Cerebellar cortex (tissue), 1 donor: ENCODE measurements at regions not wholly inside any gene's neighbourhood (a gene's known extent, or its start where the extent isn't known, plus 50 kb on each side); places are given as distances from the start of the nearest gene placed in this dataset.
A peak's percentile ranks its signal among the peaks of the same experiment; 100 is the strongest.

Experiments used
- DNase-seq: peaks from one replicate; pipeline ENCODE4 v3.0.0-alpha.2; 2015; ENCODE audit warnings: low spot score

- DNase-seq: no peak
Observed at GRCh38 chr11:108994887-108995286, 330.0 kb downstream of the DDX10 start.

- no peak for DNase-seq
Observed at GRCh38 chr11:108997826-108998225, 333.0 kb downstream of the DDX10 start.

- no peak for DNase-seq
Observed at GRCh38 chr11:109000531-109000930, 335.7 kb downstream of the DDX10 start.

GRCh38 chr11:109001585-109001984 lies 336.7 kb downstream of the DDX10 start:
- no peak for DNase-seq

- DNase-seq: peak; percentile 37
Observed at GRCh38 chr11:109012991-109013390, 348.1 kb downstream of the DDX10 start.

- DNase-seq: no peak
Observed at GRCh38 chr11:109015283-109015682, 350.4 kb downstream of the DDX10 start.

GRCh38 chr11:109016724-109017123 lies 351.9 kb downstream of the DDX10 start:
- no peak for DNase-seq

- DNase-seq: no peak
Observed at GRCh38 chr11:109017489-109017888, 352.6 kb downstream of the DDX10 start.

GRCh38 chr11:109018639-109019038 lies 353.8 kb downstream of the DDX10 start:
- DNase-seq: no peak

- no peak for DNase-seq
Observed at GRCh38 chr11:109019342-109019936, 354.6 kb downstream of the DDX10 start.

- DNase-seq: no peak
Observed at GRCh38 chr11:109023036-109023435, 358.2 kb downstream of the DDX10 start.

- no peak for DNase-seq
Observed at GRCh38 chr11:109026891-109027489, 362.1 kb downstream of the DDX10 start.

GRCh38 chr11:109027851-109028250 lies 363.0 kb downstream of the DDX10 start:
- DNase-seq: no peak

- DNase-seq: no peak
Observed at GRCh38 chr11:109029927-109030326, 365.1 kb downstream of the DDX10 start.

- DNase-seq: no peak
Observed at GRCh38 chr11:109033627-109034338, 368.9 kb downstream of the DDX10 start.

GRCh38 chr11:109034339-109034696 lies 369.4 kb downstream of the DDX10 start:
- no peak for DNase-seq

- DNase-seq: no peak
Observed at GRCh38 chr11:109035284-109035683, 370.4 kb downstream of the DDX10 start.

- no peak for DNase-seq
Observed at GRCh38 chr11:109036011-109036410, 371.1 kb downstream of the DDX10 start.

- DNase-seq: no peak
Observed at GRCh38 chr11:109037856-109038780, 373.2 kb downstream of the DDX10 start.

GRCh38 chr11:109039611-109040010 lies 374.7 kb downstream of the DDX10 start:
- no peak for DNase-seq

GRCh38 chr11:109040303-109040702 lies 375.4 kb downstream of the DDX10 start:
- no peak for DNase-seq

- DNase-seq: no peak
Observed at GRCh38 chr11:109041876-109042275, 377.0 kb downstream of the DDX10 start.
